ENCODE measurements at regions not wholly inside any gene's neighbourhood (a gene's known extent, or its start where the extent isn't known, plus 50 kb on each side); places are given as distances from the start of the nearest gene placed in this dataset.

DNA sequence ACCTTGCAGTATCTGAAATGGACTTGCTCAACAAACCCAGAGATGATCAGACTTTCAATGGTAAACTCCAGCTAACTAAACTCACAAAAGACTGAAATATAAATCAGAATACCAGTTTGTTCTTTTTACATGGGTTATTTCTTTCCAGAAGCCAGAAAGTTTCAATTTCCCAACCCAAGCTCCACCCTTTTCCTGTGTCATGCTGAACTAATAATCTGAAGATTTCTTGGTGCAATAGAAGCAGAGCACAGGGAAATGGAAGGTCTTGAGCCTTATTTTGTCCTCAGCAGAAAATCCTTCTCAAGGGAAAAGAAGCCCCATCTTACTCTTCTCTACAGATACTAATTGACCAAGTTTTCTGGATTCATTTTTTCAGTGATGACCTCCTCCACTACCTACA, 93.3 kb upstream of the PAPOLG start:
- TF ChIP-seq CTCF (IDR thresholded peaks at IDR 0.05) (no peak), POLR2A (IDR thresholded peaks at IDR 0.05) (no peak), EP300 (IDR thresholded peaks at IDR 0.05) (no peak)

Measured in tibial nerve (tissue), 4 donors.